ENCODE measurements at regions not wholly inside any gene's neighbourhood (a gene's known extent, or its start where the extent isn't known, plus 50 kb on each side); places are given as distances from the start of the nearest gene placed in this dataset.

GRCh38 chr14:87030197-87030596, 962.8 kb downstream of the GALC start:
- TF ChIP-seq YY1 (IDR thresholded peaks at IDR 0.05) (no peak), CTCF (IDR thresholded peaks at IDR 0.05; ENCODE audit: low read depth, low read length, missing input control) (no peak)
